Caco-2 (cell line): ENCODE measurements at regions not wholly inside any gene's neighbourhood (a gene's known extent, or its start where the extent isn't known, plus 50 kb on each side); places are given as distances from the start of the nearest gene placed in this dataset.

Experiments used
- BruUV-seq: library from RNA; stranded (reverse); fragments of 400-500 nt; replicated peaks from 2 replicates; lab custom pipeline; 2021; lab: Mats Ljungman, UMichigan
- CTCF ChIA-PET: fragments of 300-600 bp; sonication (Branson Sonifier 250); formaldehyde crosslinking; loops from one replicate; lab custom pipeline; 2022; ENCODE audit warnings: antibody characterized with exemption; lab: Charles Lee
- POLR2A ChIA-PET: fragments of 300-600 bp; sonication (Branson Sonifier 250); formaldehyde crosslinking; loops from one replicate; lab custom pipeline; 2022; ENCODE audit warnings: antibody characterized with exemption; lab: Charles Lee
- DNase-seq, 2 experiments: peaks; one replicate each; pipeline versions ENCODE4 v3.0.0 to v3.0.0-alpha.2; 2020 to 2022
- H3K27me3 ChIP-seq: replicated peaks from 2 replicates; pipeline ENCODE4 v1.6.0; 2011; ENCODE audit warnings: low read length; ENCODE audit not compliant: control insufficient read depth, insufficient read depth
- H3K36me3 ChIP-seq: 2 replicates; pipeline ENCODE4 v1.5.1; 2011; ENCODE audit warnings: low read length; ENCODE audit not compliant: control insufficient read depth, insufficient read depth
- H3K4me1 ChIP-seq: fragments of 250-450 bp; sonication (Bioruptor Pico); 2 replicates; pipeline ENCODE4 v1.5.1; 2020; ENCODE audit warnings: mild to moderate bottlenecking
- H3K4me3 ChIP-seq: 2 replicates; pipeline ENCODE4 v1.5.1; 2011; ENCODE audit warnings: low read depth, mild to moderate bottlenecking, control low read depth, low read length
- H3K9me3 ChIP-seq: fragments of 250-450 bp; sonication (Bioruptor Pico); 2 replicates; pipeline ENCODE4 v1.5.1; 2020; ENCODE audit warnings: mild to moderate bottlenecking, moderate library complexity
- H3K27ac Mint-ChIP-seq: one replicate; pipeline ENCODE4 v1.8.0; 2022; ENCODE audit warnings: mixed read lengths; ENCODE audit not compliant: unreplicated experiment
- H3K27me3 Mint-ChIP-seq: one replicate; pipeline ENCODE4 v1.8.0; 2022; ENCODE audit warnings: mixed read lengths; ENCODE audit not compliant: insufficient read depth, unreplicated experiment
- H3K36me3 Mint-ChIP-seq: one replicate; pipeline ENCODE4 v1.8.0; 2022; ENCODE audit warnings: mild to moderate bottlenecking, mixed read lengths; ENCODE audit not compliant: insufficient read depth, unreplicated experiment
- H3K4me1 Mint-ChIP-seq: one replicate; pipeline ENCODE4 v1.8.0; 2022; ENCODE audit warnings: low read depth, mixed read lengths; ENCODE audit not compliant: unreplicated experiment
- H3K4me3 Mint-ChIP-seq: one replicate; pipeline ENCODE4 v1.8.0; 2022; ENCODE audit warnings: mild to moderate bottlenecking, moderate library complexity, mixed read lengths; ENCODE audit not compliant: unreplicated experiment
- H3K9me3 Mint-ChIP-seq: one replicate; pipeline ENCODE4 v1.8.0; 2022; ENCODE audit warnings: mixed read lengths; ENCODE audit not compliant: unreplicated experiment
- intact Hi-C: fragments of 100-400 bp; cut with micrococcal nuclease; formaldehyde crosslinking; loops from one replicate; pipeline ENCODE4 v1.10.0; 2022; ENCODE audit not compliant: unreplicated experiment
- TF ChIP-seq, protein P1 (sequence below), 2 experiments: fragments of 200-600 bp in 1 of 2; IDR thresholded peaks; 1 replicate in 1 of 2; 2 replicates in 1 of 2; pipeline versions ENCODE4 v1.5.1 to v1.8.0; 2011 to 2022; ENCODE audit warnings: antibody characterized with exemption in 1 of 2, control low read depth in 1 of 2, inconsistent platforms in 1 of 2, low read depth in 1 of 2, low read length in 1 of 2, mild to moderate bottlenecking in 1 of 2, moderate library complexity in 1 of 2; ENCODE audit not compliant: insufficient read depth in 1 of 2, severe bottlenecking in 1 of 2, unreplicated experiment in 1 of 2

DNA sequence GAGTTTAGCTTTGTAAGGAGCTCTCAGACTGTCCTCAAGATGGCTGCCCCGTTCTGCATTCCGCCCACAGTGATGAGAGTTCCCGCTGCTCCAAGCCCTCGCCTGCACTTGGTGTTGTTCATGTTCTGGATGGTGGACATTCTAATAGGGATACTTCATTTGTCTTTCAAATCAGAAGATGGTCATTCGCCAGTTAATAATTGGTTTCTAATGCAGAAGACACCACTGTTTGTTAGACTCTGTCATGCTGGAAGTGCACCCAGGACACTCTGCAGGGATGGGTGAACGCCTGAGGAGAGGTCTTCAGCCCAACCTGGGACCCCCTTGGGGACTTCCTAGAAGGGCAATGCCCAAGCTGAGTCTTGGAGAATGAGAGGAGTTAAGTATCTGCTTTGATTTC, 836.4 kb downstream of the TBC1D22A start:
- BruUV-seq: no TSS peak
- H3K9me3 ChIP-seq: no peaks in the 10 kb centered on the region
- H3K4me3 Mint-ChIP-seq: no peak overlapping the region
- no peak for DNase-seq
- H3K4me1 Mint-ChIP-seq: no peaks in the 10 kb centered on the region
- no peak overlapping the region for H3K4me3 ChIP-seq
- no peaks in the 10 kb centered on the region for H3K9me3 Mint-ChIP-seq
- H3K27me3 ChIP-seq: no peaks in the 10 kb centered on the region
- TF ChIP-seq, protein P1, sequence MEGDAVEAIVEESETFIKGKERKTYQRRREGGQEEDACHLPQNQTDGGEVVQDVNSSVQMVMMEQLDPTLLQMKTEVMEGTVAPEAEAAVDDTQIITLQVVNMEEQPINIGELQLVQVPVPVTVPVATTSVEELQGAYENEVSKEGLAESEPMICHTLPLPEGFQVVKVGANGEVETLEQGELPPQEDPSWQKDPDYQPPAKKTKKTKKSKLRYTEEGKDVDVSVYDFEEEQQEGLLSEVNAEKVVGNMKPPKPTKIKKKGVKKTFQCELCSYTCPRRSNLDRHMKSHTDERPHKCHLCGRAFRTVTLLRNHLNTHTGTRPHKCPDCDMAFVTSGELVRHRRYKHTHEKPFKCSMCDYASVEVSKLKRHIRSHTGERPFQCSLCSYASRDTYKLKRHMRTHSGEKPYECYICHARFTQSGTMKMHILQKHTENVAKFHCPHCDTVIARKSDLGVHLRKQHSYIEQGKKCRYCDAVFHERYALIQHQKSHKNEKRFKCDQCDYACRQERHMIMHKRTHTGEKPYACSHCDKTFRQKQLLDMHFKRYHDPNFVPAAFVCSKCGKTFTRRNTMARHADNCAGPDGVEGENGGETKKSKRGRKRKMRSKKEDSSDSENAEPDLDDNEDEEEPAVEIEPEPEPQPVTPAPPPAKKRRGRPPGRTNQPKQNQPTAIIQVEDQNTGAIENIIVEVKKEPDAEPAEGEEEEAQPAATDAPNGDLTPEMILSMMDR (IDR thresholded peaks at IDR 0.05; ENCODE audit: insufficient read depth in 1 of 2, low read depth in 1 of 2, low read length in 1 of 2, severe bottlenecking in 1 of 2, unreplicated experiment in 1 of 2): no peak
- intact Hi-C loops: no loop called here
- peaks cover 12% of the 10 kb centered on the region for H3K27me3 Mint-ChIP-seq
- no peak overlapping the region for H3K27ac Mint-ChIP-seq
- peaks cover 9% of the 10 kb centered on the region for H3K4me1 ChIP-seq
- no peaks in the 10 kb centered on the region for H3K36me3 Mint-ChIP-seq
- POLR2A ChIA-PET: interaction anchor here (0.6 kb wide), 1 partner anchor 15 kb away, joined by 4 read pairs; no protein-coding TSS in a partner anchor
- H3K36me3 ChIP-seq: no peaks in the 10 kb centered on the region
- CTCF ChIA-PET: no interaction called here

DNA sequence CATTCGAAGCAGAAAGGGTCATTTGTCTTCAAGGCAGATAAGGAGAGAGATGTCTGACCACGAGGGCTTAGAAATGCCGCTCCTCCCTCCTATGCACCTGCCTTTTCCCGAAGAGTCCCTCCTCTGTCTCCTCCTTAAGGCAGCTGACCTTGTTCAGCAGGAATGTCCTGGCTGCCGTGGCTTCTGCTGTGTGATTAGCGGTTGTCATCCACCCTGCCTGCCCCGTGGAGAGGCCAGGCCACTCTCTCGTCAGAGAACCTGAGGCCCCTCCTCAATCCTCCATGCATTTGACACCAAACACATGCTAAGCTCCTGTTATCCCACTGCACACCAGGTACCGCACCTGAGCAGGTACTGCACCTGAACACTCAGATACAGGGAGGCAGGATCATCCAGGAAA, 834.6 kb downstream of the TBC1D22A start:
- Mint-ChIP-seq H3K9me3 (no peaks in the 10 kb centered on the region), H3K4me3 (no peak overlapping the region), H3K4me1 (no peaks in the 10 kb centered on the region), H3K27me3 (peaks cover 15% of the 10 kb centered on the region), H3K27ac (no peak overlapping the region), H3K36me3 (no peaks in the 10 kb centered on the region)
- intact Hi-C loops: no loop called here
- BruUV-seq: no TSS peak
- peak; percentile 34 to 56 for DNase-seq
- ChIA-PET CTCF (no interaction called here), POLR2A (no interaction called here)
- Histone ChIP-seq H3K36me3 (no peaks in the 10 kb centered on the region), H3K4me3 (no peak overlapping the region), H3K9me3 (no peaks in the 10 kb centered on the region), H3K4me1 (peaks cover 9% of the 10 kb centered on the region), H3K27me3 (no peaks in the 10 kb centered on the region)
- TF ChIP-seq, protein P1 (IDR thresholded peaks at IDR 0.05; ENCODE audit: insufficient read depth in 1 of 2, low read depth in 1 of 2, low read length in 1 of 2, severe bottlenecking in 1 of 2, unreplicated experiment in 1 of 2): no peak

DNA sequence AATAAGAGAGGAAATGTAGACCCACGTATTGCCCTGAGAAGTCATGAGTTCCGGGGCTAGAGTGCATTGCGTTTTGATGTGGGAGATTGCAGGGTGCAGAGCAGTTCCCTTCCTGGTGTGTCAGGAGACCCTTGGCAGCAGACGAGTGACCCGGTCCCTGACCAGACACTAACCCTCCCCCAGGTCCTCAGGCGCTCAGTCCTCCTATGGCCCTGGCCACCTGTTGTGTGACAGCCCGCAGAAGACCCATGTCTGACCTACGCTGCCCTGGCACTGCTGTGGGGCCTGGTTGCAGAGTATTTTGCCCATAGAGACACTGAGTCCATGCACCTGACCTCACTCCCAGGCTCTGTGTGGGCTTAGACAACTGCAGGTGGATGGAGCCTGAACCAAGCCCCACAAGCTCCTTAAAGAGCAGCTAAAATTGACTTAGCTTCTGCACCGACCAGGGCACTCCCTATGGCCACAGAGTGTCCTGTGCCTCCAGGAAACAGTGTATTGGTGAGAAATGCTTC, 833.8 kb downstream of the TBC1D22A start:
- Mint-ChIP-seq H3K4me3 (no peak overlapping the region), H3K9me3 (no peaks in the 10 kb centered on the region), H3K27me3 (peaks cover 7% of the 10 kb centered on the region), H3K27ac (no peak overlapping the region), H3K36me3 (no peaks in the 10 kb centered on the region), H3K4me1 (no peaks in the 10 kb centered on the region)
- intact Hi-C loops: no loop called here
- ChIA-PET POLR2A (no interaction called here), CTCF (no interaction called here)
- Histone ChIP-seq H3K4me3 (no peak overlapping the region), H3K4me1 (peaks cover 9% of the 10 kb centered on the region), H3K9me3 (no peaks in the 10 kb centered on the region), H3K27me3 (no peaks in the 10 kb centered on the region), H3K36me3 (no peaks in the 10 kb centered on the region)
- no TSS peak for BruUV-seq
- TF ChIP-seq, protein P1 (IDR thresholded peaks at IDR 0.05; ENCODE audit: insufficient read depth in 1 of 2, low read depth in 1 of 2, low read length in 1 of 2, severe bottlenecking in 1 of 2, unreplicated experiment in 1 of 2): no peak
- no peak for DNase-seq
